ENCODE measurements at regions not wholly inside any gene's neighbourhood (a gene's known extent, or its start where the extent isn't known, plus 50 kb on each side); places are given as distances from the start of the nearest gene placed in this dataset.

DNA sequence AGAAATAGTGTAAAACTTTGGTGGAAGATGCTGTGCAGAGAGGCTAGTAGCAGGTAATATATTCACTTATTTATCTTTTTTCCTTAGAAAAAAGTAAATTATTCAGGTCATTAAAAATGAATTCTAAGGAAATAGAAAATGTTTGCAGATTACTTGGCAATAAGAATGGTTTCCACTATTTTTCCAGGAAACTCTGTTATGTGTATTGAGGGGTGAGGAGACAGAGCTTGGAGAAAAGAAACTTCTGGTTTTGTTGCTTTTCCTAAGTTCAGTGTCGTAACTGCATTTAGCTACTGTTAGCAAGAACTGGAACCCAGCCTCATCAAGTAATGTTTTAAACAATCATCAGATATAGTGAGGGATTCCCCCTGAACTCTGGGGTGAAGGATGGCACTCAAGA, 79.2 kb upstream of the SMLR1 start:
- TF ChIP-seq CTCF (conservative IDR thresholded peaks at IDR 0.05 in 1 of 2, IDR thresholded peaks at IDR 0.05 in 1 of 2; ENCODE audit: low read depth in 1 of 2, low read length in 2 of 2) (no peak), EZH2 (IDR thresholded peaks at IDR 0.05; ENCODE audit: low read length, missing control alignments) (no peak)
